DND-41 (cell line): ENCODE measurements at regions not wholly inside any gene's neighbourhood (a gene's known extent, or its start where the extent isn't known, plus 50 kb on each side); places are given as distances from the start of the nearest gene placed in this dataset.

ENCODE experiments used
- ATAC-seq: fragments of 200-7000 bp; cut with Tn5 transposase; 3 replicates; pipeline ENCODE4 v1.9.1; 2021; ENCODE audit warnings: low read depth; ENCODE audit not compliant: insufficient read depth
- DNase-seq: peaks from one replicate; pipeline ENCODE4 v3.0.0-alpha.2; 2020
- H2AFZ ChIP-seq: 2 replicates; pipeline ENCODE4 v1.6.0; 2012; ENCODE audit warnings: low read depth, low read length
- H3K27ac ChIP-seq: 2 replicates; pipeline ENCODE4 v1.5.1; 2012; ENCODE audit warnings: low read length, inconsistent platforms
- H3K27me3 ChIP-seq: fragments of 200-600 bp; sonication (generic); 2 replicates; pipeline ENCODE4 v1.6.0; 2012; ENCODE audit warnings: low read length, mild to moderate bottlenecking, inconsistent platforms; ENCODE audit not compliant: insufficient read depth, poor library complexity
- H3K36me3 ChIP-seq: 2 replicates; pipeline ENCODE4 v1.5.1; 2012; ENCODE audit warnings: low read length, inconsistent platforms; ENCODE audit not compliant: insufficient read depth
- H3K4me1 ChIP-seq: 2 replicates; pipeline ENCODE4 v1.5.1; 2012; ENCODE audit warnings: mild to moderate bottlenecking, low read length; ENCODE audit not compliant: insufficient read depth
- H3K4me2 ChIP-seq: 2 replicates; pipeline ENCODE4 v1.6.0; 2012; ENCODE audit warnings: mild to moderate bottlenecking, moderate library complexity, low read length, inconsistent platforms; ENCODE audit not compliant: insufficient read depth
- H3K4me3 ChIP-seq, 2 experiments: fragments of 200-600 bp in 1 of 2; shearing (Covaris generic) in 1 of 2; 2 replicates each; pipeline ENCODE4 v1.5.1; 2012 to 2016; ENCODE audit warnings: inconsistent platforms in 2 of 2, low read length in 2 of 2, mild to moderate bottlenecking in 2 of 2, low read depth in 1 of 2, moderate library complexity in 1 of 2
- H3K79me2 ChIP-seq: 2 replicates; pipeline ENCODE4 v1.6.0; 2012; ENCODE audit warnings: low read length, inconsistent platforms; ENCODE audit not compliant: insufficient read depth
- H3K9ac ChIP-seq: 2 replicates; pipeline ENCODE4 v1.6.0; 2012; ENCODE audit warnings: low read depth, mild to moderate bottlenecking, inconsistent platforms, low read length, moderate library complexity
- H3K9me3 ChIP-seq: 2 replicates; pipeline ENCODE4 v1.5.1; 2012; ENCODE audit warnings: low read length, moderate library complexity, mild to moderate bottlenecking, inconsistent platforms; ENCODE audit not compliant: insufficient read depth, severe bottlenecking
- H4K20me1 ChIP-seq: 2 replicates; pipeline ENCODE4 v1.6.0; 2012; ENCODE audit warnings: low read length; ENCODE audit not compliant: insufficient read depth
- CTCF ChIP-seq: IDR thresholded peaks from 2 replicates; pipeline ENCODE4 v1.5.1; 2012; ENCODE audit warnings: borderline replicate concordance, low read length, moderate library complexity, mild to moderate bottlenecking; ENCODE audit not compliant: poor library complexity, severe bottlenecking; ENCODE audit errors: extremely low read depth
- EZH2 ChIP-seq: IDR thresholded peaks from 3 replicates; pipeline ENCODE4 v1.6.1; 2012; ENCODE audit warnings: borderline replicate concordance, low read depth, mild to moderate bottlenecking, moderate library complexity, low read length, inconsistent platforms; ENCODE audit not compliant: severe bottlenecking

DNA sequence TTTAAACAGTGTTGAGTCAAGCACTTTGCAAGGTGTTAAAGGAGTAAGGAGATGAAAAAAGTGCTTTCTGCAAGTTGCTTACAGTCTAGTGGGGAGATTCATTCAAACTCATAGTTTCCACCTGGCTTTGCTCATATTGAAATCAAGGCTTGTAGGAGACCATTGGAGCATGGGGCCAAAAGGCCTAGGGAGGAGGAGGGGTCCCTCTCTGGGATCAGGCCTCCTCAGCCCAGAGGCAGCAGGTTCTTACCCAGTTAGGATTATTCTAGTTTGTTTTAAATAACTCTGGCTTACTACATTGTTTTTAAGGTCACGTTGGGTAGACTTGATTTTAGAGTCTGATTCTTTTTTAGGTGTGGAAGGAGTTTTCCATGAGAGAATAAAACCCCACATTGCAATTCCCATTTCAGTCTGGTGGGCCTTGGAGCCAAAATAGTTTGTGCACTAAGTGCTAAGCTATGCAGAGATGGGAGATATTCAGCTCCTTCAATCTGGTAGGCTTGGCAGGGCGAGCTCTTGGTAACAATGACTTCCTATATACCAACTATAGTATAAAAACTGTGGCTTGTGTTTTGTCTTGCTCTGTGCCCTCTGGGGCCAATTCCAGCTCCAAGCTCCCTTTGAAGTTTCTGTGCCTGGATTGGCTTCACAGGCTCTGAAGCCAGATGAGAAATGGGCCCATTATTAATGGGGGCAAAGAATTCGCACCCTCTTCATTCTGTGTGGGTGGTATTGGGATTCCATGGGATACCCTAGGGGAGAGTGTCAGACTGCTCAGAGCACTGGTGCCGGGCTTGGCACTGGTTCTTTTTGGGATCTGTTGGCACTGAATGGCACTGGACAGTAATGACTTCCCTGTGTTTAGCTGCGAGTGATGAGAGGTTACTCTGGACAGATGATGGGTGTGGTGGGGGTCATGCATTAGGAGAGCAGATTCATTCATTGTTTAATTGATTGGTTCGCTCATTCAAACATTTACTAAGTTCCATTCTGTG, 301.1 kb downstream of the MYCN start:
- Histone ChIP-seq H3K27ac (no peak overlapping the region), H4K20me1 (no peaks in the 10 kb centered on the region), H3K9me3 (no peaks in the 10 kb centered on the region), H3K4me1 (no peaks in the 10 kb centered on the region), H3K9ac (no peak overlapping the region), H3K4me2 (no peak overlapping the region), H3K4me3 (no peak overlapping the region), H2AFZ (no peak overlapping the region), H3K79me2 (no peaks in the 10 kb centered on the region), H3K36me3 (no peaks in the 10 kb centered on the region), H3K27me3 (no peaks in the 10 kb centered on the region)
- ATAC-seq (no peak), DNase-seq (no peak)
- TF ChIP-seq EZH2: no peak
- no peak for TF ChIP-seq CTCF

- Histone ChIP-seq H3K4me2 (no peak overlapping the region), H3K27me3 (no peaks in the 10 kb centered on the region), H3K36me3 (no peaks in the 10 kb centered on the region), H4K20me1 (no peaks in the 10 kb centered on the region), H3K27ac (no peak overlapping the region), H3K9me3 (no peaks in the 10 kb centered on the region), H3K4me3 (no peak overlapping the region), H2AFZ (no peak overlapping the region), H3K9ac (no peak overlapping the region), H3K4me1 (no peaks in the 10 kb centered on the region), H3K79me2 (no peaks in the 10 kb centered on the region)
- TF ChIP-seq CTCF: no peak
- TF ChIP-seq EZH2: no peak
- ATAC-seq (no peak), DNase-seq (no peak)
Observed at GRCh38 chr2:16240402-16240801, 300.1 kb downstream of the MYCN start.

DNA sequence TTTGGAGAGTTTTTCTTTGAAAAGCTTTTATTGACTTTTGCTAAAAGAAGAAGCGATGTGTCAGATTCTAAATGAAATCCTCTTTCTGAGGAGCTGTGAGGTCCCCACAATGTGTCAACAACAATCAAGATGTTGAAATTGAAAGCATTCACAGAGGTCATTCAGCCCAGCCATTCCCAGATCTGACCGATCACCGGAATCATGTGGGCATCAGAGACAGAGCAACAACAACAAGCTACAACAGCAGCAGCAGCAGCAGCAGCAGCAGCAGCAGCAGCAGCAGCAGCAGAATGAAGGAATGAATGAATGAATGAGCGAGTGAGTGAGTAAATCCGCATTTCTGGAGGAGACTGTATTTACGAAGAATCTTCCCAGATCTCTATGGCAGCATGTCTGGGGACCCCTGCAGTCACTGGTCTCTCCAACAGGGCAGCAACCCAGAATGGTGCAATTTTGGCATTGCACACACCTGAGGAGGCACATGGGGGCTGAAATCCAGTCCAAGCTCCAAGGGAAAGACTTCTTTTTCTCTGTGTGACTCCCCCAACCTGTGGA, 299.0 kb downstream of the MYCN start:
- H3K36me3 ChIP-seq: no peaks in the 10 kb centered on the region
- no peak overlapping the region for H2AFZ ChIP-seq
- TF ChIP-seq CTCF (no peak), EZH2 (no peak)
- no peak for DNase-seq
- H3K9me3 ChIP-seq: no peaks in the 10 kb centered on the region
- H3K9ac ChIP-seq: no peak overlapping the region
- H3K27ac ChIP-seq: no peak overlapping the region
- H3K79me2 ChIP-seq: no peaks in the 10 kb centered on the region
- no peak overlapping the region for H3K4me3 ChIP-seq
- no peak for ATAC-seq
- no peak overlapping the region for H3K4me2 ChIP-seq
- H4K20me1 ChIP-seq: no peaks in the 10 kb centered on the region
- no peaks in the 10 kb centered on the region for H3K27me3 ChIP-seq
- H3K4me1 ChIP-seq: no peaks in the 10 kb centered on the region
